ENCODE measurements at regions not wholly inside any gene's neighbourhood (a gene's known extent, or its start where the extent isn't known, plus 50 kb on each side); places are given as distances from the start of the nearest gene placed in this dataset.

- TF ChIP-seq, protein P1, sequence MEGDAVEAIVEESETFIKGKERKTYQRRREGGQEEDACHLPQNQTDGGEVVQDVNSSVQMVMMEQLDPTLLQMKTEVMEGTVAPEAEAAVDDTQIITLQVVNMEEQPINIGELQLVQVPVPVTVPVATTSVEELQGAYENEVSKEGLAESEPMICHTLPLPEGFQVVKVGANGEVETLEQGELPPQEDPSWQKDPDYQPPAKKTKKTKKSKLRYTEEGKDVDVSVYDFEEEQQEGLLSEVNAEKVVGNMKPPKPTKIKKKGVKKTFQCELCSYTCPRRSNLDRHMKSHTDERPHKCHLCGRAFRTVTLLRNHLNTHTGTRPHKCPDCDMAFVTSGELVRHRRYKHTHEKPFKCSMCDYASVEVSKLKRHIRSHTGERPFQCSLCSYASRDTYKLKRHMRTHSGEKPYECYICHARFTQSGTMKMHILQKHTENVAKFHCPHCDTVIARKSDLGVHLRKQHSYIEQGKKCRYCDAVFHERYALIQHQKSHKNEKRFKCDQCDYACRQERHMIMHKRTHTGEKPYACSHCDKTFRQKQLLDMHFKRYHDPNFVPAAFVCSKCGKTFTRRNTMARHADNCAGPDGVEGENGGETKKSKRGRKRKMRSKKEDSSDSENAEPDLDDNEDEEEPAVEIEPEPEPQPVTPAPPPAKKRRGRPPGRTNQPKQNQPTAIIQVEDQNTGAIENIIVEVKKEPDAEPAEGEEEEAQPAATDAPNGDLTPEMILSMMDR (IDR thresholded peaks at IDR 0.05; ENCODE audit: extremely low read depth, missing control alignments) = no peak
- DNase-seq (ENCODE audit: low spot score) = no peak
Observed at GRCh38 chr2:164420787-164421186, 200.5 kb downstream of the GRB14 start.

DNA sequence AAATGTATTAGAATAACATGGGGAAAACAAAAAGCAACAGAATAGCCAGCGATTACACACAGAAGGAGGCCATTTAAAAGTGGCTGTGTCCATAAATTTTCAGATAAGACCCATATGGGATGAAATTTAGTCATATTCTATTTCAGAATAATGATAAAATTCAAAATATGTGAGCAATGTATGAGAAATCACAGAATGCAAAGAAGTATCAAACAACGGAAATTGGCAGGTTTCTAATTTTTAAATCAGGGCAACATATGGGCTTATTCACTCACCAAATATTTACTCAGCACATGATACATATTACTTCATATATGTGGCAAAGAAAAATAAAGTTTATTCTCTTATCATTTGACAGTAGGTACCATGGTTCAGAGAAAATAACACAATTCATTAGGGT, 208.5 kb downstream of the GRB14 start:
- TF ChIP-seq, protein P1 (IDR thresholded peaks at IDR 0.05; ENCODE audit: extremely low read depth, missing control alignments) = no peak
- no peak for DNase-seq (ENCODE audit: low spot score)

DNA sequence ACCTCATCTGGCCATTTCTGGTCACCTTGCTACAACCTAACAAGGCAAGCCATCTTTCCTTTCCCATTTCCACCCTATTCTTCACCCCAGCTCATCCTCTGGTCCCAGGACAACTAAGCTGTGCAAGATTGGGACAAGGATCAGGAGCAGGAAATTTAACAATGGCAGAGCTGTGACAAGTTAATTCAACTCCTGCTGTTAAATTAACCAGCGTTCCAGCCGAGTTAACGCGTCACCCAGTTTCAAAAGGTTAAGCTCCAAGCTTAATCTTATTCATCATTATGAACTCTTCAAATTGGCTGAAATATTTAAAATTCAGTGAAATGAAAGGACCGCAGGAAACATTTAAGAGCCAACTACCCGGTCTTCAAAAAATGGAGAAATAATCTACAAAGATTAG, 231.9 kb downstream of the GRB14 start:
- no peak for DNase-seq (ENCODE audit: low spot score)
- TF ChIP-seq, protein P1 (IDR thresholded peaks at IDR 0.05; ENCODE audit: extremely low read depth, missing control alignments) = no peak

GRCh38 chr2:164388511-164388910, 232.8 kb downstream of the GRB14 start:
- peak; percentile 2 for DNase-seq (ENCODE audit: low spot score)
- TF ChIP-seq, protein P1 (IDR thresholded peaks at IDR 0.05; ENCODE audit: extremely low read depth, missing control alignments) = no peak

GRCh38 chr2:164386231-164386630, 235.1 kb downstream of the GRB14 start:
- DNase-seq (ENCODE audit: low spot score) = no peak
- TF ChIP-seq, protein P1 (IDR thresholded peaks at IDR 0.05; ENCODE audit: extremely low read depth, missing control alignments) = no peak

GRCh38 chr2:164384434-164384833, 236.8 kb downstream of the GRB14 start:
- TF ChIP-seq, protein P1 (IDR thresholded peaks at IDR 0.05; ENCODE audit: extremely low read depth, missing control alignments) = no peak
- no peak for DNase-seq (ENCODE audit: low spot score)

- TF ChIP-seq, protein P1 (IDR thresholded peaks at IDR 0.05; ENCODE audit: extremely low read depth, missing control alignments) = no peak
- no peak for DNase-seq (ENCODE audit: low spot score)
Observed at GRCh38 chr2:164371916-164372315, 249.4 kb downstream of the GRB14 start.

Measured in GM20000 (cell line).